Neural cell (in vitro differentiated cells): ENCODE measurements at regions not wholly inside any gene's neighbourhood (a gene's known extent, or its start where the extent isn't known, plus 50 kb on each side); places are given as distances from the start of the nearest gene placed in this dataset.
"Not testable (repeated sequence)": the region's sequence is repeated elsewhere in the genome, so short reads cannot be mapped to it uniquely, and the experiment has no call there.

Source experiments
- H2AFZ ChIP-seq: fragments of 200-600, 300-800 bp; sonication (generic), shearing (Covaris generic); 2 replicates; pipeline ENCODE4 v1.6.0; 2014; ENCODE audit warnings: low read depth, mild to moderate bottlenecking, antibody characterized with exemption, low read length, moderate library complexity
- H3F3A ChIP-seq: fragments of 200-600 bp; shearing (Covaris generic); 2 replicates; pipeline ENCODE4 v1.6.1; 2016; ENCODE audit warnings: mild to moderate bottlenecking, moderate library complexity, mixed read lengths, antibody characterized with exemption, low read length; ENCODE audit not compliant: insufficient read depth, poor library complexity, severe bottlenecking
- H3K27ac ChIP-seq: fragments of 200-600, 300-800 bp; sonication (generic), shearing (Covaris generic); 2 replicates; pipeline ENCODE4 v1.5.1; 2014; ENCODE audit warnings: mild to moderate bottlenecking, low read length, moderate library complexity
- H3K27me3 ChIP-seq: fragments of 300-800, 200-600 bp; sonication (generic), shearing (Covaris generic); 2 replicates; pipeline ENCODE4 v1.6.0; 2014; ENCODE audit warnings: mild to moderate bottlenecking, low read depth, low read length, moderate library complexity; ENCODE audit not compliant: insufficient read depth
- H3K36me3 ChIP-seq: fragments of 300-800, 200-600 bp; sonication (generic), shearing (Covaris generic); 2 replicates; pipeline ENCODE4 v1.5.1; 2014; ENCODE audit warnings: mild to moderate bottlenecking, antibody characterized with exemption, low read length, moderate library complexity; ENCODE audit not compliant: insufficient read depth
- H3K4me2 ChIP-seq: fragments of 300-800, 200-600 bp; sonication (generic), shearing (Covaris generic); 2 replicates; pipeline ENCODE4 v1.6.0; 2014; ENCODE audit warnings: mild to moderate bottlenecking, low read length
- H3K4me3 ChIP-seq: fragments of 300-800, 200-600 bp; sonication (generic), shearing (Covaris generic); 2 replicates; pipeline ENCODE4 v1.5.1; 2014; ENCODE audit warnings: mild to moderate bottlenecking, low read length, moderate library complexity
- H3K79me2 ChIP-seq: fragments of 200-600 bp; shearing (Covaris generic); replicated peaks from 2 replicates; pipeline ENCODE4 v1.6.0; 2014; ENCODE audit warnings: mild to moderate bottlenecking, low read length, moderate library complexity; ENCODE audit not compliant: insufficient read depth
- H3K9ac ChIP-seq: fragments of 300-800, 200-600 bp; sonication (generic), shearing (Covaris generic); 2 replicates; pipeline ENCODE4 v1.6.1; 2016; ENCODE audit warnings: mild to moderate bottlenecking, low read length, mixed read lengths
- H3K9me2 ChIP-seq: fragments of 200-600 bp; shearing (Covaris generic); 2 replicates; pipeline ENCODE4 v1.6.1; 2016; ENCODE audit warnings: mild to moderate bottlenecking, low read length, mixed read lengths; ENCODE audit not compliant: insufficient read depth
- H3K9me3 ChIP-seq: fragments of 200-600, 300-800 bp; sonication (generic), shearing (Covaris generic); 2 replicates; pipeline ENCODE4 v1.6.1; 2016; ENCODE audit warnings: mild to moderate bottlenecking, mixed run types, low read length, moderate library complexity, mixed read lengths
- H4K20me1 ChIP-seq: fragments of 200-600 bp; shearing (Covaris generic); 2 replicates; pipeline ENCODE4 v1.6.1; 2016; ENCODE audit warnings: mild to moderate bottlenecking, mixed run types; ENCODE audit not compliant: insufficient read depth
- EP300 ChIP-seq: fragments of 450-650 bp; conservative IDR thresholded peaks from 2 replicates; pipeline ENCODE4 v1.6.1; 2014; ENCODE audit warnings: antibody characterized with exemption, mild to moderate bottlenecking, moderate library complexity; ENCODE audit not compliant: poor library complexity, severe bottlenecking
- EZH2 ChIP-seq: fragments of 200-600, 300-800 bp; shearing (Covaris generic), sonication (generic); IDR thresholded peaks from 2 replicates; pipeline ENCODE4 v1.6.1; 2014; ENCODE audit warnings: antibody characterized with exemption, low read length, borderline replicate concordance, mild to moderate bottlenecking; ENCODE audit not compliant: insufficient read depth, poor library complexity, severe bottlenecking
- MXI1 ChIP-seq: fragments of 450-650 bp; conservative IDR thresholded peaks from 2 replicates; pipeline ENCODE4 v1.6.1; 2014; ENCODE audit warnings: antibody characterized with exemption, mild to moderate bottlenecking; ENCODE audit not compliant: poor library complexity, severe bottlenecking
- POLR2AphosphoS5 ChIP-seq: IDR thresholded peaks from 2 replicates; pipeline ENCODE4 v1.6.1; 2012
- RAD21 ChIP-seq: fragments of 450-650 bp; conservative IDR thresholded peaks from 2 replicates; pipeline ENCODE4 v1.6.1; 2014; ENCODE audit warnings: antibody characterized with exemption, mild to moderate bottlenecking, moderate library complexity
- SMC3 ChIP-seq: fragments of 450-650 bp; conservative IDR thresholded peaks from 2 replicates; pipeline ENCODE4 v1.6.1; 2014; ENCODE audit warnings: antibody characterized with exemption, mild to moderate bottlenecking, moderate library complexity; ENCODE audit not compliant: poor library complexity
- TAF1 ChIP-seq: IDR thresholded peaks from 2 replicates; pipeline ENCODE4 v1.6.1; 2012; ENCODE audit warnings: low read depth
- TF ChIP-seq, protein P1 (sequence below): IDR thresholded peaks from 2 replicates; pipeline ENCODE4 v1.6.1; 2012; ENCODE audit warnings: borderline replicate concordance
- TF ChIP-seq, protein P2 (sequence below): fragments of 450-650 bp; IDR thresholded peaks from 2 replicates; pipeline ENCODE4 v1.5.1; 2014; ENCODE audit warnings: antibody characterized with exemption, mild to moderate bottlenecking, moderate library complexity; ENCODE audit not compliant: poor library complexity, severe bottlenecking

DNA sequence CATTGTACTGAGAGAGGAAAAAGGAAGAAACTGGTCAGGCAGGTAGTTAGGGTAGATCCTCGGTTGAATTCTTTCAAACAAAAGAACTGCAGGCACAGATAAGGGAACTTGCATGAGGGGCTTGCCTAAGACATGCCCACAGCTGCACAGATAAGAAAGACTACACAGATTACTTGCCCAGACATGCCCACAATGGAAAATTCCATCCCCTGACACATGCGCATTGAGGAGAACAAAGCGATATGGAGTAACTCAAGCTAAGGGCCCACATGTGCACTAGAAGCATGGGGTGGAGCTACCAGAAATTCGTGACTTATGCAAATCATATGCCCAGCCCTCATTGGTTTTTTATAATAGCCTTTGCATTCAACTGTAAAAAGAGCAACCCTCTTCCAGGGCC is 181.3 kb upstream of the ZNF521 start:
- H3F3A ChIP-seq, result no peaks in the 10 kb centered on the region
- H3K27ac ChIP-seq, result no peak overlapping the region
- TF ChIP-seq POLR2AphosphoS5 (no peak), RAD21 (no peak), TAF1 (no peak)
- no peaks in the 10 kb centered on the region for H3K9me2 ChIP-seq
- H3K9ac ChIP-seq, result no peak overlapping the region
- no peak overlapping the region for H2AFZ ChIP-seq
- no peaks in the 10 kb centered on the region for H4K20me1 ChIP-seq
- H3K27me3 ChIP-seq, result no peaks in the 10 kb centered on the region
- no peaks in the 10 kb centered on the region for H3K79me2 ChIP-seq
- H3K4me2 ChIP-seq, result no peak overlapping the region
- H3K4me3 ChIP-seq, result no peak overlapping the region
- no peaks in the 10 kb centered on the region for H3K36me3 ChIP-seq
- no peaks in the 10 kb centered on the region for H3K9me3 ChIP-seq

DNA sequence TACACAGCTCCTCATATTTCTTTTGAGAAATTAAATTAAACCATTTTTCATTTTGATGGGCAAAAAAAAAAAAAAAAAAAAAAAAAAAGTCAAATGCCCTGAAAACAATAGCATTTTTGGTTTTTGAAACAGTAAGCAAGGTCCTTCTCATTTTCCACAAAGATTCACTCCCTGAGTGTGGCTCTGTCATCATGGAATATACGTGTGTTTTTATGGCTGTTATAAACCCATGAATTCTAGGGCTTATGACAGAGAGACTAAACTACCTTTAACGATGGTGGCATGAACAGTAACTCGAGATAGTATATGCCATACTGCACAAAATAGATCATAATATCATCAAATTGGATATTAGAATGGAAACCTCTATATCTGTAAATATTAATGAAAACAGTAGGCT is 179.2 kb upstream of the ZNF521 start:
- Histone ChIP-seq H3K36me3 (no peaks in the 10 kb centered on the region), H3K9me3 (no peaks in the 10 kb centered on the region), H2AFZ (no peak overlapping the region), H3F3A (no peaks in the 10 kb centered on the region), H3K9me2 (no peaks in the 10 kb centered on the region), H3K79me2 (no peaks in the 10 kb centered on the region), H3K27ac (no peak overlapping the region), H3K9ac (no peak overlapping the region), H3K27me3 (no peaks in the 10 kb centered on the region), H3K4me2 (no peak overlapping the region), H4K20me1 (no peaks in the 10 kb centered on the region), H3K4me3 (no peak overlapping the region)
- TF ChIP-seq, protein P1, sequence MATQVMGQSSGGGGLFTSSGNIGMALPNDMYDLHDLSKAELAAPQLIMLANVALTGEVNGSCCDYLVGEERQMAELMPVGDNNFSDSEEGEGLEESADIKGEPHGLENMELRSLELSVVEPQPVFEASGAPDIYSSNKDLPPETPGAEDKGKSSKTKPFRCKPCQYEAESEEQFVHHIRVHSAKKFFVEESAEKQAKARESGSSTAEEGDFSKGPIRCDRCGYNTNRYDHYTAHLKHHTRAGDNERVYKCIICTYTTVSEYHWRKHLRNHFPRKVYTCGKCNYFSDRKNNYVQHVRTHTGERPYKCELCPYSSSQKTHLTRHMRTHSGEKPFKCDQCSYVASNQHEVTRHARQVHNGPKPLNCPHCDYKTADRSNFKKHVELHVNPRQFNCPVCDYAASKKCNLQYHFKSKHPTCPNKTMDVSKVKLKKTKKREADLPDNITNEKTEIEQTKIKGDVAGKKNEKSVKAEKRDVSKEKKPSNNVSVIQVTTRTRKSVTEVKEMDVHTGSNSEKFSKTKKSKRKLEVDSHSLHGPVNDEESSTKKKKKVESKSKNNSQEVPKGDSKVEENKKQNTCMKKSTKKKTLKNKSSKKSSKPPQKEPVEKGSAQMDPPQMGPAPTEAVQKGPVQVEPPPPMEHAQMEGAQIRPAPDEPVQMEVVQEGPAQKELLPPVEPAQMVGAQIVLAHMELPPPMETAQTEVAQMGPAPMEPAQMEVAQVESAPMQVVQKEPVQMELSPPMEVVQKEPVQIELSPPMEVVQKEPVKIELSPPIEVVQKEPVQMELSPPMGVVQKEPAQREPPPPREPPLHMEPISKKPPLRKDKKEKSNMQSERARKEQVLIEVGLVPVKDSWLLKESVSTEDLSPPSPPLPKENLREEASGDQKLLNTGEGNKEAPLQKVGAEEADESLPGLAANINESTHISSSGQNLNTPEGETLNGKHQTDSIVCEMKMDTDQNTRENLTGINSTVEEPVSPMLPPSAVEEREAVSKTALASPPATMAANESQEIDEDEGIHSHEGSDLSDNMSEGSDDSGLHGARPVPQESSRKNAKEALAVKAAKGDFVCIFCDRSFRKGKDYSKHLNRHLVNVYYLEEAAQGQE, result no peak
- TF ChIP-seq, protein P2, sequence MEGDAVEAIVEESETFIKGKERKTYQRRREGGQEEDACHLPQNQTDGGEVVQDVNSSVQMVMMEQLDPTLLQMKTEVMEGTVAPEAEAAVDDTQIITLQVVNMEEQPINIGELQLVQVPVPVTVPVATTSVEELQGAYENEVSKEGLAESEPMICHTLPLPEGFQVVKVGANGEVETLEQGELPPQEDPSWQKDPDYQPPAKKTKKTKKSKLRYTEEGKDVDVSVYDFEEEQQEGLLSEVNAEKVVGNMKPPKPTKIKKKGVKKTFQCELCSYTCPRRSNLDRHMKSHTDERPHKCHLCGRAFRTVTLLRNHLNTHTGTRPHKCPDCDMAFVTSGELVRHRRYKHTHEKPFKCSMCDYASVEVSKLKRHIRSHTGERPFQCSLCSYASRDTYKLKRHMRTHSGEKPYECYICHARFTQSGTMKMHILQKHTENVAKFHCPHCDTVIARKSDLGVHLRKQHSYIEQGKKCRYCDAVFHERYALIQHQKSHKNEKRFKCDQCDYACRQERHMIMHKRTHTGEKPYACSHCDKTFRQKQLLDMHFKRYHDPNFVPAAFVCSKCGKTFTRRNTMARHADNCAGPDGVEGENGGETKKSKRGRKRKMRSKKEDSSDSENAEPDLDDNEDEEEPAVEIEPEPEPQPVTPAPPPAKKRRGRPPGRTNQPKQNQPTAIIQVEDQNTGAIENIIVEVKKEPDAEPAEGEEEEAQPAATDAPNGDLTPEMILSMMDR, result no peak
- no peak for TF ChIP-seq POLR2AphosphoS5
- TF ChIP-seq MXI1, result no peak
- no peak for TF ChIP-seq RAD21
- TF ChIP-seq EZH2, result no peak
- no peak for TF ChIP-seq EP300
- no peak for TF ChIP-seq SMC3

DNA sequence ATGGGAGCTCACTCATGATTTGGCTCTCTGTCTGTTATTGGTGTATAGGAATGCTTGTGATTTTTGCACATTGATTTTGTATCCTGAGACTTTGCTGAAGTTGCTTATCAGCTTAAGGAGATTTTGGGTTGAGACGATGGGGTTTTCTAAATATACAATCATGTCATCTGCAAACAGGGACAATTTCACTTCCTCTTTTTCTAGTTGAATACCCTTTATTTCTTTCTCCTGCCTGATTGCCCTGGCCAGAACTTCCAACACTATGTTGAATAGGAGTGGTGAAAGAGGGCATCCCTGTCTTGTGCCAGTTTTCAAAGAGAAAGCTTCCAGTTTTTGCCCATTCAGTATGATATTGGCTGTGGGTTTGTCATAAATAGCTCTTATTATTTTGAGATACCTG is 173.8 kb upstream of the ZNF521 start:
- not testable (repeated sequence) for H3K9me3 ChIP-seq, H3K9me2 ChIP-seq, H3K36me3 ChIP-seq, H3K79me2 ChIP-seq, H3K9ac ChIP-seq, H4K20me1 ChIP-seq, H3F3A ChIP-seq, H3K27ac ChIP-seq, H2AFZ ChIP-seq, H3K4me3 ChIP-seq, H3K27me3 ChIP-seq, H3K4me2 ChIP-seq
